ENCODE measurements at regions not wholly inside any gene's neighbourhood (a gene's known extent, or its start where the extent isn't known, plus 50 kb on each side); places are given as distances from the start of the nearest gene placed in this dataset.

DNA sequence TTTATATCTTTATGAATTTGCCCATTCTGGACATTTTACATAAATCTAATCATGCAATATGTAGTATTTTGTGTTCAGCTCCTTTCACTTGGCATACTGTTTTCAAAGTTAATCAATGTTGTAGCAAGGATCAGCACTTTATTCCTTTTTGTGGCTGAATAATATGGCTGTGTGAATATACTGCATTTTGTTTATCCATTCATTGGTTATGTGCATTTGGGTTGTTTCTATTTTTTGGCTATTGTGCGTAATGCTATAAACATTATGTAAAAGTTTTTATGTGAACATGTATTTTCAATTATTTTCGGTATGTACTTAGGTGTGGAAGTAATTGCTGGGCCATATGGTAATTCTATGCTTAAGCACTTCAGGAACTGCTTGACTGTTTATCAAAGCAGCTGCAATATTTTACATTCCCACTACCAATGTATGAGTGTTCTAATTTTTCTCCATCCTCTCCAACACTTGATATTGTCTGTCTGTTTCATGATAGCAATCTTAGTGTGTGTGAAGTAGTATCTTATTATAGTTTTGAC, 101.3 kb upstream of the P2RY1 start:
- no peak overlapping the region for H2AFZ ChIP-seq (ENCODE audit: low read depth, low read length)
- BruUV-seq (replicated peaks) = no TSS peak
- dilution Hi-C loops (cut with MboI; ENCODE audit: extremely low pct_ligation_motif_present, low sequenced_read_pairs) = no loop called here
- no peaks in the 10 kb centered on the region for H4K20me1 ChIP-seq (replicated peaks; ENCODE audit: control insufficient read depth, extremely low read depth, insufficient read depth, low read length)
- H3K4me1 ChIP-seq (ENCODE audit: control insufficient read depth, extremely low read depth, insufficient read depth, low read length) = no peaks in the 10 kb centered on the region
- no peak overlapping the region for H3K9ac ChIP-seq (replicated peaks; ENCODE audit: extremely low read depth, insufficient read depth, low read length)
- H3K4me3 ChIP-seq (replicated peaks in 1 of 3; ENCODE audit: insufficient read depth in 1 of 3, low read depth in 1 of 3, low read length in 3 of 3) = no peak overlapping the region
- no peak overlapping the region for H3K4me2 ChIP-seq (ENCODE audit: insufficient read depth, low read length)
- no peaks in the 10 kb centered on the region for H3K36me3 ChIP-seq (ENCODE audit: control insufficient read depth in 2 of 2, extremely low read depth in 1 of 2, insufficient read depth in 2 of 2, low read length in 2 of 2)
- no peak for FAIRE-seq
- TF ChIP-seq FOS (IDR thresholded peaks at IDR 0.05; ENCODE audit: borderline replicate concordance, insufficient read depth, low read length) (no peak), POLR2A (IDR thresholded peaks at IDR 0.05; ENCODE audit: low read depth, low read length) (no peak), POLR2AphosphoS5 (IDR thresholded peaks at IDR 0.05; ENCODE audit: insufficient read depth, low read depth, low read length) (no peak), GATA2 (IDR thresholded peaks at IDR 0.05; ENCODE audit: insufficient read depth, insufficient read length, low read depth, low read length) (no peak), CTCF (IDR thresholded peaks at IDR 0.05; ENCODE audit: extremely low read depth in 1 of 2, insufficient read depth in 1 of 2, low read depth in 1 of 2, low read length in 2 of 2) (no peak), MYC (IDR thresholded peaks at IDR 0.05; ENCODE audit: low read depth, low read length) (no peak), EZH2 (IDR thresholded peaks at IDR 0.05; ENCODE audit: borderline replicate concordance, low read depth, low read length, severe bottlenecking) (no peak), JUN (IDR thresholded peaks at IDR 0.05; ENCODE audit: borderline replicate concordance, insufficient read depth, insufficient read length, low read depth) (no peak)
- TF ChIP-seq, protein P1, sequence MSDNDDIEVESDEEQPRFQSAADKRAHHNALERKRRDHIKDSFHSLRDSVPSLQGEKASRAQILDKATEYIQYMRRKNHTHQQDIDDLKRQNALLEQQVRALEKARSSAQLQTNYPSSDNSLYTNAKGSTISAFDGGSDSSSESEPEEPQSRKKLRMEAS (IDR thresholded peaks at IDR 0.05; ENCODE audit: insufficient read depth, insufficient read length) = no peak
- H3K27ac ChIP-seq (ENCODE audit: insufficient read depth, low read depth, low read length) = no peak overlapping the region
- H3K9me1 ChIP-seq (replicated peaks; ENCODE audit: control insufficient read depth, extremely low read depth, insufficient read depth, low read length) = no peaks in the 10 kb centered on the region
- no peaks in the 10 kb centered on the region for H3K79me2 ChIP-seq (ENCODE audit: control insufficient read depth, insufficient read depth, low read length)
- ChIA-PET POLR2A (no interaction called here), CTCF (no interaction called here)
- no peaks in the 10 kb centered on the region for H3K9me3 ChIP-seq (replicated peaks; ENCODE audit: control insufficient read depth, insufficient read depth, low read length)
- DNase-seq (ENCODE audit: low read depth, low spot score) = no peak
- peaks cover 0 to 2% of the 10 kb centered on the region in 2 experiments for H3K27me3 ChIP-seq (ENCODE audit: control insufficient read depth in 2 of 2, insufficient read depth in 2 of 2, low read length in 2 of 2)
- intact Hi-C loops (cut with micrococcal nuclease) = no loop called here

All from endothelial cell of umbilical vein (primary cell).